Retinal pigment epithelial cell (primary cell): ENCODE measurements at regions not wholly inside any gene's neighbourhood (a gene's known extent, or its start where the extent isn't known, plus 50 kb on each side); places are given as distances from the start of the nearest gene placed in this dataset.

Experiments
- DNase-seq: peaks from one replicate; pipeline ENCODE4 v3.0.0-alpha.2; 2010; ENCODE audit warnings: low read depth
- H3K4me3 ChIP-seq: 2 replicates; pipeline ENCODE4 v1.5.1; 2011; ENCODE audit warnings: mild to moderate bottlenecking, low read length, control low read depth, moderate library complexity
- TF ChIP-seq, protein P1 (sequence below): conservative IDR thresholded peaks from 2 replicates; pipeline ENCODE4 v1.5.1; 2011; ENCODE audit warnings: low read depth, low read length, control low read depth, inconsistent platforms

GRCh38 chr21:28877318-28877884, 115.3 kb downstream of the LTN1 start:
- TF ChIP-seq, protein P1, sequence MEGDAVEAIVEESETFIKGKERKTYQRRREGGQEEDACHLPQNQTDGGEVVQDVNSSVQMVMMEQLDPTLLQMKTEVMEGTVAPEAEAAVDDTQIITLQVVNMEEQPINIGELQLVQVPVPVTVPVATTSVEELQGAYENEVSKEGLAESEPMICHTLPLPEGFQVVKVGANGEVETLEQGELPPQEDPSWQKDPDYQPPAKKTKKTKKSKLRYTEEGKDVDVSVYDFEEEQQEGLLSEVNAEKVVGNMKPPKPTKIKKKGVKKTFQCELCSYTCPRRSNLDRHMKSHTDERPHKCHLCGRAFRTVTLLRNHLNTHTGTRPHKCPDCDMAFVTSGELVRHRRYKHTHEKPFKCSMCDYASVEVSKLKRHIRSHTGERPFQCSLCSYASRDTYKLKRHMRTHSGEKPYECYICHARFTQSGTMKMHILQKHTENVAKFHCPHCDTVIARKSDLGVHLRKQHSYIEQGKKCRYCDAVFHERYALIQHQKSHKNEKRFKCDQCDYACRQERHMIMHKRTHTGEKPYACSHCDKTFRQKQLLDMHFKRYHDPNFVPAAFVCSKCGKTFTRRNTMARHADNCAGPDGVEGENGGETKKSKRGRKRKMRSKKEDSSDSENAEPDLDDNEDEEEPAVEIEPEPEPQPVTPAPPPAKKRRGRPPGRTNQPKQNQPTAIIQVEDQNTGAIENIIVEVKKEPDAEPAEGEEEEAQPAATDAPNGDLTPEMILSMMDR = no peak

GRCh38 chr21:28875078-28875477, 117.6 kb downstream of the LTN1 start:
- H3K4me3 ChIP-seq = no peak overlapping the region
- no peak for DNase-seq
- TF ChIP-seq, protein P1 = no peak

More at GRCh38 chr21:28877318-28877884, 115.3 kb downstream of the LTN1 start:
- DNase-seq = no peak
- no peak overlapping the region for H3K4me3 ChIP-seq

DNA sequence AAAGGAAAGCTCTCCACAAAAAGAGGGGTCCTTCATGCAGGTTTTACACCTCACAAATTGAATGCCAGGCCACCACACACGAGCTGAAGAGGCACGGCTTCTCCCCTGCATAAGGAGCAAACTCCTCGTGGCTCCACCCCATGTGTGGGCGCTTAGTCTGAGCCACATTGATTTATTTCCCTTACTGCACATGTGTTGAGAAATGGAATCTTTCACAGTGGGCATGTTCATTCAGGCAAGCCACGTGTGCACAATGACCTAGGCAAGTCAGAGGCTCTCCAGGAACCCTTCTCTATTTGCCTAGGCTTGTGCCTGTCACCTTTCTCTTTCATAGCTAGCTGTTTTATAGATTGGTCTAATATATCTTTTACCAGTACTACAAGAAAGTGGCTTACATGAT, 120.5 kb downstream of the LTN1 start:
- TF ChIP-seq, protein P1 = no peak
- DNase-seq = no peak
- H3K4me3 ChIP-seq = no peak overlapping the region

DNA sequence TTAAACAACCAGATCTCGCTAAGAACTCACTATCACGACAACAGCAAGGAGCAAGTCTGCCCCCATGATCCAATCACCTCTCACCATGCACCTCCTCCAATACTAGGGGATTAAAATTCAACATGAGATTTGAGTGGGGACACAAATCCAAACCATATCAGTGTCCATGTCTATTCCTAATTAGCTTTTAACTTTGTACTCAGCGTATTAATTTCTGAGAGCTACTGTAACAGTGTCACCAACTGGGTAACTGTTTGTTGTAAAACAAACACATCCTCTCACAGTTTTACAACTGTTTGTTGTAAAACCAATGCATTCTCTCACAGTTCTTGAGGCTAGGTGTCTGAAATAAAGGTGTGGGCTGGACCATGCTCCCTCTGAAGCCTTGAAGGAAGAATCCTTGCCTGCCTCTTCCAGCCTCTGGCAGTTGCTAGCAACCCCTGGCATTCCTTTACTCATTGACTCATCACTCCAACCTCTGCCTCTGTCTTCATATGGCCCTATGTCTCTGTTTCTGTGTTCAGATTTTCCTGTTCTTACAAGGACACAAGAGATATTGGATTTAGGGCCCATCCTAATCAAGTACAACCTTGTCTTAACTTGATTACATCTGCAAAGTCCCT, 121.2 kb downstream of the LTN1 start:
- DNase-seq = no peak
- TF ChIP-seq, protein P1 = no peak
- H3K4me3 ChIP-seq = no peak overlapping the region

DNA sequence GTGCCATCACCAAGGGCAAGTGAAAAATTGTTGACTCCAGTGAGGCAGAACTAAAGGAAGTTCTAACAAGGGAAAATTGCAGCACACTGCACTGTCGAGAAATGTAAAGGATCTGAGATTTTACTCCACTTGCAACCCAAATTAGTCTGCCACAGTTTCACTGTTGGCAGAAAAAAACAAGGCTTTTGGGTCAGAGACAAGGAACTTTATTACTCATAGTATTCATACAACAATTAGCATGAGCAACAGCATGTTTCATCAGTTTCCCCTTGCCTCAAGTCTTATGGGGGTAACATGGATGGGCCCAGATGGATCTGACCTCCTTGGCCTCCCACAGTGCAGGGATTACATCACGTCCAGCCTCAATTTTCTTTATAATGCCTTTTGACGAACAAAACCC, 125.3 kb downstream of the LTN1 start:
- no peak for DNase-seq
- TF ChIP-seq, protein P1 = no peak
- no peak overlapping the region for H3K4me3 ChIP-seq

DNA sequence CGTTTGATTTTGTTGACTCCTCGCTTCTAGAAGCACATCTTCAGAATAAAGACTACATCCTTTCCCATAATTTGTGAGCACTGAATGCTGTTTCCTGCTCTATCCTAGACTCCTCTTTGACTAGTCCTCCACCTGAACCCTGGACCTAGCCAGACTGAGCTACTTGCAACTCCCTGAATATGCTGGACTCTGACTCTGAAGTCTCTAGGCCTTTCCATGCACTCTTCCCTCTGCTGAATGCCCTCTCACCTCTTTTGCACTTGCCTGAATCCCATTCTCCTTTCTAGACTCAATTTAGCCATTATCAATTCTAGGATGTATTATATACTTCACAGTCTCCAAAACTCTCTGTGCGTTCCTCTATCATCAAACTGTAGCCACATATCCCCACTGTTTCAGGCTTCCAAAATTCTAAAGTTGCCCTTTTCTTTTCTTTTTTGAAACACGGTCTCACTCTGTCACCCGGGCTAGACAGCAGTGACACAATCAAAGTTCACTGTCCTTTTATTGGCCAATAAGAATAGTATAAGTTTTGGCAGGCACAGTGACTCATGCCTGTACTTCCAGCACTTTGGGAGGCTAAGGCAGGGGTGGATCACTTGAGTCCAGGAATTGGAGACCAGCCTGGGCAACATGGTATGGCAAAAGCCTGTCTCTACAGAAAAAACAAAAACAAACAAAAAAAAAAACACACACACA, 127.0 kb downstream of the LTN1 start:
- DNase-seq = no peak
- TF ChIP-seq, protein P1 = no peak
- no peak overlapping the region for H3K4me3 ChIP-seq

GRCh38 chr21:28858424-28858823, 134.3 kb downstream of the LTN1 start:
- DNase-seq = no peak
- TF ChIP-seq, protein P1 = no peak
- H3K4me3 ChIP-seq = no peak overlapping the region
